Endodermal cell (in vitro differentiated cells): ENCODE measurements at regions not wholly inside any gene's neighbourhood (a gene's known extent, or its start where the extent isn't known, plus 50 kb on each side); places are given as distances from the start of the nearest gene placed in this dataset.

Experiments
- DNase-seq: peaks from one replicate; pipeline ENCODE4 v3.0.0-alpha.2; 2017
- H3K27ac ChIP-seq: 2 replicates; pipeline ENCODE4 v1.5.1; 2013; ENCODE audit warnings: mild to moderate bottlenecking, low read depth, low read length, moderate library complexity
- H3K27me3 ChIP-seq: 2 replicates; pipeline ENCODE4 v1.6.1; 2013; ENCODE audit warnings: mild to moderate bottlenecking, low read length, moderate library complexity; ENCODE audit not compliant: insufficient read depth, control insufficient read depth, poor library complexity, severe bottlenecking
- H3K36me3 ChIP-seq: 2 replicates; pipeline ENCODE4 v1.7.0; 2013; ENCODE audit warnings: mild to moderate bottlenecking, low read length, moderate library complexity; ENCODE audit not compliant: control insufficient read depth, insufficient read depth
- H3K4me1 ChIP-seq: one replicate; pipeline ENCODE4 v1.7.0; 2013; ENCODE audit warnings: low read length; ENCODE audit not compliant: control insufficient read depth, insufficient read depth
- H3K4me3 ChIP-seq: 2 replicates; pipeline ENCODE4 v1.5.1; 2013; ENCODE audit warnings: mild to moderate bottlenecking, low read length, moderate library complexity
- H3K9ac ChIP-seq: 2 replicates; pipeline ENCODE4 v1.6.1; 2013; ENCODE audit warnings: mild to moderate bottlenecking, low read length, moderate library complexity; ENCODE audit not compliant: poor library complexity, severe bottlenecking; ENCODE audit errors: extremely low read depth
- H3K9me3 ChIP-seq: 2 replicates; pipeline ENCODE4 v1.6.1; 2013; ENCODE audit warnings: mild to moderate bottlenecking, low read length, moderate library complexity; ENCODE audit not compliant: control insufficient read depth
- H3K27ac Mint-ChIP-seq: 2 replicates; pipeline ENCODE4 v1.8.0; 2020; ENCODE audit warnings: mixed read lengths
- H3K27me3 Mint-ChIP-seq: 2 replicates; pipeline ENCODE4 v1.8.0; 2021; ENCODE audit warnings: mild to moderate bottlenecking, mixed read lengths; ENCODE audit not compliant: insufficient read depth
- H3K36me3 Mint-ChIP-seq: 2 replicates; pipeline ENCODE4 v1.8.0; 2020; ENCODE audit warnings: low read depth, mixed read lengths
- H3K4me1 Mint-ChIP-seq: 2 replicates; pipeline ENCODE4 v1.8.0; 2020; ENCODE audit warnings: mixed read lengths
- H3K4me3 Mint-ChIP-seq: 2 replicates; pipeline ENCODE4 v1.8.0; 2020; ENCODE audit warnings: mild to moderate bottlenecking, moderate library complexity, mixed read lengths
- H3K9me3 Mint-ChIP-seq: 2 replicates; pipeline ENCODE4 v1.8.0; 2020; ENCODE audit warnings: mild to moderate bottlenecking, mixed read lengths
- CTCF ChIP-seq: fragments of 200-600 bp; sonication (generic); conservative IDR thresholded peaks from 2 replicates; pipeline ENCODE4 v1.5.0; 2021; ENCODE audit warnings: antibody characterized with exemption, mild to moderate bottlenecking
- WGBS, 2 experiments: methylation state at CpG; one replicate each; pipeline versions ENCODE4 v1.1.5 to v1.1.7; 2013; ENCODE audit warnings: missing lambda C conversion rate in 2 of 2, mixed read lengths in 1 of 2; ENCODE audit not compliant: insufficient coverage in 1 of 2, insufficient read length in 1 of 2; 5-methylcytosine and 5-hydroxymethylcytosine counted together

- DNase-seq = no peak
Measured at GRCh38 chr2:236818281-236819045, 248.8 kb downstream of the ACKR3 start.

GRCh38 chr2:236819275-236820002, 249.8 kb downstream of the ACKR3 start:
- no peak overlapping the region for H3K27ac Mint-ChIP-seq

More at GRCh38 chr2:236818281-236819045, 248.8 kb downstream of the ACKR3 start:
- H3K36me3 ChIP-seq = no peaks in the 10 kb centered on the region
- no peaks in the 10 kb centered on the region for H3K27me3 ChIP-seq
- Mint-ChIP-seq H3K4me3 (no peak overlapping the region), H3K27ac (no peak overlapping the region), H3K9me3 (peaks cover 12% of the 10 kb centered on the region), H3K27me3 (peaks cover 4% of the 10 kb centered on the region), H3K4me1 (peaks cover 10% of the 10 kb centered on the region), H3K36me3 (no peaks in the 10 kb centered on the region)
- no peak overlapping the region for H3K4me3 ChIP-seq
- no peak overlapping the region for H3K27ac ChIP-seq
- WGBS, 2 experiments = 90 to 92% methylated on average over 11 to 15 of the region's 15 CpGs
- no peak for TF ChIP-seq CTCF
- peaks cover 12% of the 10 kb centered on the region for H3K9me3 ChIP-seq
- H3K9ac ChIP-seq = no peak overlapping the region
- H3K4me1 ChIP-seq = peaks cover 4% of the 10 kb centered on the region

More at GRCh38 chr2:236819275-236820002, 249.8 kb downstream of the ACKR3 start:
- Histone ChIP-seq H3K27me3 (no peaks in the 10 kb centered on the region), H3K36me3 (no peaks in the 10 kb centered on the region), H3K27ac (no peak overlapping the region), H3K4me3 (no peak overlapping the region), H3K4me1 (peaks cover 9% of the 10 kb centered on the region), H3K9ac (no peak overlapping the region), H3K9me3 (peaks cover 12% of the 10 kb centered on the region)
- 85 to 96% methylated on average over 13 to 19 of the region's 19 CpGs for WGBS, 2 experiments
- peak; percentile 51 for TF ChIP-seq CTCF
- DNase-seq = no peak
- no peak overlapping the region for H3K4me3 Mint-ChIP-seq
- peaks cover 4% of the 10 kb centered on the region for H3K27me3 Mint-ChIP-seq
- no peaks in the 10 kb centered on the region for H3K36me3 Mint-ChIP-seq
- H3K9me3 Mint-ChIP-seq = peaks cover 12% of the 10 kb centered on the region
- peaks cover 20% of the 10 kb centered on the region for H3K4me1 Mint-ChIP-seq
